MCF 10A (cell line): ENCODE measurements at regions not wholly inside any gene's neighbourhood (a gene's known extent, or its start where the extent isn't known, plus 50 kb on each side); places are given as distances from the start of the nearest gene placed in this dataset.
"Not testable (repeated sequence)": the region's sequence is repeated elsewhere in the genome, so short reads cannot be mapped to it uniquely, and the experiment has no call there.

ENCODE experiments used
- BruUV-seq: library from RNA; stranded (reverse); fragments of 400-500 nt; replicated peaks from 2 replicates; lab custom pipeline; 2021; lab: Mats Ljungman, UMichigan
- CTCF ChIA-PET: fragments of 300-600 bp; sonication (Branson Sonifier 250); formaldehyde crosslinking; extraction: SDS; loops from one replicate; lab custom pipeline; 2021; ENCODE audit warnings: antibody characterized with exemption, inconsistent platforms; lab: Yijun Ruan, JAX
- POLR2A ChIA-PET: fragments of 300-600, 350-650 bp; sonication (Branson Sonifier 250); formaldehyde crosslinking; extraction: SDS; loops from one replicate; lab custom pipeline; 2020; ENCODE audit warnings: antibody characterized with exemption, inconsistent platforms; lab: Yijun Ruan, JAX
- DNase-seq: peaks from one replicate; pipeline ENCODE4 v3.0.0-alpha.2; 2018; ENCODE audit not compliant: unreplicated experiment
- H3K27ac Mint-ChIP-seq: one replicate; pipeline ENCODE4 v1.8.0; 2022; ENCODE audit warnings: mild to moderate bottlenecking, low read depth, mixed read lengths; ENCODE audit not compliant: unreplicated experiment
- H3K27me3 Mint-ChIP-seq: one replicate; pipeline ENCODE4 v1.8.0; 2022; ENCODE audit warnings: mixed read lengths; ENCODE audit not compliant: insufficient read depth, unreplicated experiment
- H3K36me3 Mint-ChIP-seq: one replicate; pipeline ENCODE4 v1.8.0; 2022; ENCODE audit warnings: mild to moderate bottlenecking, moderate library complexity, mixed read lengths; ENCODE audit not compliant: insufficient read depth, unreplicated experiment
- H3K4me1 Mint-ChIP-seq: one replicate; pipeline ENCODE4 v1.8.0; 2022; ENCODE audit warnings: mixed read lengths; ENCODE audit not compliant: insufficient read depth, unreplicated experiment
- H3K4me3 Mint-ChIP-seq: one replicate; pipeline ENCODE4 v1.8.0; 2022; ENCODE audit warnings: mild to moderate bottlenecking, moderate library complexity, mixed read lengths; ENCODE audit not compliant: unreplicated experiment
- H3K9me3 Mint-ChIP-seq: one replicate; pipeline ENCODE4 v1.8.0; 2022; ENCODE audit warnings: mixed read lengths; ENCODE audit not compliant: unreplicated experiment
- intact Hi-C: fragments of 100-400 bp; cut with micrococcal nuclease; formaldehyde crosslinking; loops from 2 replicates; pipeline ENCODE4 v1.14.1; 2022
- TF ChIP-seq, protein P1 (sequence below): fragments of 200-600 bp; IDR thresholded peaks from one replicate; pipeline ENCODE4 v1.8.0; 2022; ENCODE audit warnings: antibody characterized with exemption, mild to moderate bottlenecking; ENCODE audit not compliant: unreplicated experiment

DNA sequence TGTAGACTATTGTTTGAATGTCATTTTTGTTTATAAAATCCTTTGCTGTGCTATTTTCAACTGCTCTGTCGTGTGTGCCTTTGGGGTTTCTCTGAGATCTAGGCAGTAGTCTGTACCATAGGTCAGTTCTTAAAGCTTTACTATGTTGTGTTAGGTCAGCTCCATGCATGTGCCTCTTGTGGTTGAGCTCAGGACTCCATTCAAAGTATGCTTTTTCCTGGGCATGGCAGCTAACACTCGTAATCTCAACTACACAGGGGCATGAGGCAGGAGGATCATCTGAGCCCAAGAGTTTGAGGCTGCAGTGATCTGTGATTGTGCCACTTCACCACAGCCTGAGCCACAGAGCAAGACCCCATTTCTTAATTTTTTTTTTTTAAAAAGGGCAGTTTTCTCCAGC, 174.4 kb upstream of the SPHKAP start:
- BruUV-seq: no TSS peak
- ChIA-PET CTCF (interaction anchor here (0.7 kb wide), 1 partner anchor 13 kb away, joined by 7 read pairs; no protein-coding TSS in a partner anchor), POLR2A (no interaction called here)
- Mint-ChIP-seq H3K9me3 (no peaks in the 10 kb centered on the region), H3K27me3 (no peaks in the 10 kb centered on the region), H3K4me3 (no peak overlapping the region), H3K27ac (no peak overlapping the region), H3K36me3 (no peaks in the 10 kb centered on the region), H3K4me1 (no peaks in the 10 kb centered on the region)
- TF ChIP-seq, protein P1, sequence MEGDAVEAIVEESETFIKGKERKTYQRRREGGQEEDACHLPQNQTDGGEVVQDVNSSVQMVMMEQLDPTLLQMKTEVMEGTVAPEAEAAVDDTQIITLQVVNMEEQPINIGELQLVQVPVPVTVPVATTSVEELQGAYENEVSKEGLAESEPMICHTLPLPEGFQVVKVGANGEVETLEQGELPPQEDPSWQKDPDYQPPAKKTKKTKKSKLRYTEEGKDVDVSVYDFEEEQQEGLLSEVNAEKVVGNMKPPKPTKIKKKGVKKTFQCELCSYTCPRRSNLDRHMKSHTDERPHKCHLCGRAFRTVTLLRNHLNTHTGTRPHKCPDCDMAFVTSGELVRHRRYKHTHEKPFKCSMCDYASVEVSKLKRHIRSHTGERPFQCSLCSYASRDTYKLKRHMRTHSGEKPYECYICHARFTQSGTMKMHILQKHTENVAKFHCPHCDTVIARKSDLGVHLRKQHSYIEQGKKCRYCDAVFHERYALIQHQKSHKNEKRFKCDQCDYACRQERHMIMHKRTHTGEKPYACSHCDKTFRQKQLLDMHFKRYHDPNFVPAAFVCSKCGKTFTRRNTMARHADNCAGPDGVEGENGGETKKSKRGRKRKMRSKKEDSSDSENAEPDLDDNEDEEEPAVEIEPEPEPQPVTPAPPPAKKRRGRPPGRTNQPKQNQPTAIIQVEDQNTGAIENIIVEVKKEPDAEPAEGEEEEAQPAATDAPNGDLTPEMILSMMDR: no peak
- intact Hi-C loops: no loop called here
- peak; percentile 3 for DNase-seq

- DNase-seq, POLR2A ChIA-PET, H3K9me3 Mint-ChIP-seq, intact Hi-C loops, BruUV-seq, H3K27me3 Mint-ChIP-seq, H3K4me1 Mint-ChIP-seq, H3K4me3 Mint-ChIP-seq, H3K36me3 Mint-ChIP-seq, H3K27ac Mint-ChIP-seq, CTCF ChIA-PET: not testable (repeated sequence)
Measured at GRCh38 chr2:228352980-228353379, 171.5 kb upstream of the SPHKAP start.

GRCh38 chr2:228352048-228352447, 170.6 kb upstream of the SPHKAP start:
- DNase-seq: peak; percentile 29
- H3K36me3 Mint-ChIP-seq: no peaks in the 10 kb centered on the region
- intact Hi-C loops: no loop called here
- no peak overlapping the region for H3K27ac Mint-ChIP-seq
- CTCF ChIA-PET: no interaction called here
- TF ChIP-seq, protein P1: no peak
- POLR2A ChIA-PET: no interaction called here
- no TSS peak for BruUV-seq
- H3K9me3 Mint-ChIP-seq: no peaks in the 10 kb centered on the region
- H3K27me3 Mint-ChIP-seq: no peaks in the 10 kb centered on the region
- H3K4me3 Mint-ChIP-seq: no peak overlapping the region
- H3K4me1 Mint-ChIP-seq: no peaks in the 10 kb centered on the region

DNA sequence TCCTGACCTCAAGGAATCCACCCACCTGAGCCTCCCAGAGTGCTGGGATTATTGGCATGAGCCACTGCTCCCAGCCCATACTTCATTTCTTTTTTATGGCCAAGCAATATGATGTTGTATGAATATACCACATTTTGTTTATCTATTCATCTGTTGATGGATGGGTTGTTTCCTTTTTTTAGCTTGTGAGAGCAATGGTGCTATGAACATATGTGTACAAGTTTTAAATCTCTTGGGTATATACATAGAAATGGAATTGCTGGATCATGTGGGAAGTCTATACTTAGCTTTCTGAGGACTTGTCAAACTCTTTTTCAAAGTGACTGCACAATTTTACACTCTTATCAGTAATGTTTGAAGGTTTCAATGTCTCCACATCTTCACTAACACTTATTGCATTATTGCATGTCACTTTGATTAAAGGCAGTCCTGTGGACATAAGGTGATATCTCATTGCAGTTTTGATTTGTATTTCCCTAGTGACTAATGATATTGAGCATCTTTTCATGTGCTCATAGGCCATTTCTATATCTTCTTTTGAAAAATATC, 167.1 kb upstream of the SPHKAP start:
- Mint-ChIP-seq H3K9me3 (no peaks in the 10 kb centered on the region), H3K27ac (no peak overlapping the region), H3K27me3 (no peaks in the 10 kb centered on the region), H3K4me3 (no peak overlapping the region), H3K36me3 (no peaks in the 10 kb centered on the region), H3K4me1 (no peaks in the 10 kb centered on the region)
- ChIA-PET POLR2A (no interaction called here), CTCF (no interaction called here)
- TF ChIP-seq, protein P1: no peak
- intact Hi-C loops: no loop called here
- DNase-seq: no peak
- BruUV-seq: no TSS peak
